GM13976 (cell line): ENCODE measurements at regions not wholly inside any gene's neighbourhood (a gene's known extent, or its start where the extent isn't known, plus 50 kb on each side); places are given as distances from the start of the nearest gene placed in this dataset.
"Not testable (repeated sequence)": the region's sequence is repeated elsewhere in the genome, so short reads cannot be mapped to it uniquely, and the experiment has no call there.

Source experiments
- DNase-seq: peaks from one replicate; pipeline ENCODE4 v3.0.0; 2012; ENCODE audit warnings: low spot score
- CTCF ChIP-seq: IDR thresholded peaks from 2 replicates; pipeline ENCODE4 v1.5.1; 2012; ENCODE audit warnings: borderline replicate concordance, mild to moderate bottlenecking; ENCODE audit not compliant: insufficient read depth; ENCODE audit errors: extremely low read depth, missing control alignments, control extremely low read depth
- in situ Hi-C: fragments of 300-500 bp; cut with MboI; formaldehyde crosslinking; loops from one replicate; pipeline ENCODE4 v1.12.0; 2022; ENCODE audit warnings: low sequenced_read_pairs, mixed read lengths, inconsistent platforms; ENCODE audit not compliant: unreplicated experiment

- in situ Hi-C loops = no loop called here
- TF ChIP-seq CTCF = no peak
- DNase-seq = no peak
These were observed 1752.4 kb upstream of the CELF4 start for GRCh38 chr18:39318008-39318407.

GRCh38 chr18:39314595-39314994 lies 1749.0 kb upstream of the CELF4 start:
- no peak for DNase-seq
- in situ Hi-C loops = no loop called here
- no peak for TF ChIP-seq CTCF

GRCh38 chr18:39313992-39314391 lies 1748.4 kb upstream of the CELF4 start:
- in situ Hi-C loops = no loop called here
- no peak for DNase-seq

GRCh38 chr18:39311111-39311712 lies 1745.6 kb upstream of the CELF4 start:
- TF ChIP-seq CTCF = no peak
- in situ Hi-C loops = no loop called here
- DNase-seq = no peak

More at GRCh38 chr18:39313992-39314391, 1748.4 kb upstream of the CELF4 start:
- TF ChIP-seq CTCF = no peak

GRCh38 chr18:39308931-39309521 lies 1743.4 kb upstream of the CELF4 start:
- DNase-seq, in situ Hi-C loops: not testable (repeated sequence)

GRCh38 chr18:39305766-39306165 lies 1740.2 kb upstream of the CELF4 start:
- DNase-seq = no peak
- in situ Hi-C loops = no loop called here
- TF ChIP-seq CTCF = no peak

GRCh38 chr18:39302481-39302880 lies 1736.9 kb upstream of the CELF4 start:
- no peak for TF ChIP-seq CTCF
- in situ Hi-C loops = no loop called here
- DNase-seq = no peak
